ENCODE measurements at regions not wholly inside any gene's neighbourhood (a gene's known extent, or its start where the extent isn't known, plus 50 kb on each side); places are given as distances from the start of the nearest gene placed in this dataset.

DNA sequence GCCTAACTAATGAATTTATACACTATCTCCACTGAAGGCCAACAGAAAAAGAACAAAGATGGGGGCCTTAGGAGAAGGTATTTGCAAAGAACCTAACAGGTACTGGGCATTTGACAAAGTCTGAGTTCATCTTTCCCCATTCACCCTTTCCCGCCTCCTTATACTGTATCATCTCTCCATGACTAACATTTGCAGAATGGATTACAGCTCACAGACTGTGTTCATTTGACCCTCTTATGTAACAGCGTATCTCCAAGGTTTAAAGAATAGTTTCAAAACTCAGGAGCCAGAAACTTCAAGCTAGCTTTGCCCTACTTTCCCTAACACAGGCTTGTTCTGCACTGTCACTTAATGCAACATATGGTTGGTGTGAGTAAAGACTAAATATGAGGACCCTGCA is 238.7 kb upstream of the CELF2 start:
- TF ChIP-seq, protein P1, sequence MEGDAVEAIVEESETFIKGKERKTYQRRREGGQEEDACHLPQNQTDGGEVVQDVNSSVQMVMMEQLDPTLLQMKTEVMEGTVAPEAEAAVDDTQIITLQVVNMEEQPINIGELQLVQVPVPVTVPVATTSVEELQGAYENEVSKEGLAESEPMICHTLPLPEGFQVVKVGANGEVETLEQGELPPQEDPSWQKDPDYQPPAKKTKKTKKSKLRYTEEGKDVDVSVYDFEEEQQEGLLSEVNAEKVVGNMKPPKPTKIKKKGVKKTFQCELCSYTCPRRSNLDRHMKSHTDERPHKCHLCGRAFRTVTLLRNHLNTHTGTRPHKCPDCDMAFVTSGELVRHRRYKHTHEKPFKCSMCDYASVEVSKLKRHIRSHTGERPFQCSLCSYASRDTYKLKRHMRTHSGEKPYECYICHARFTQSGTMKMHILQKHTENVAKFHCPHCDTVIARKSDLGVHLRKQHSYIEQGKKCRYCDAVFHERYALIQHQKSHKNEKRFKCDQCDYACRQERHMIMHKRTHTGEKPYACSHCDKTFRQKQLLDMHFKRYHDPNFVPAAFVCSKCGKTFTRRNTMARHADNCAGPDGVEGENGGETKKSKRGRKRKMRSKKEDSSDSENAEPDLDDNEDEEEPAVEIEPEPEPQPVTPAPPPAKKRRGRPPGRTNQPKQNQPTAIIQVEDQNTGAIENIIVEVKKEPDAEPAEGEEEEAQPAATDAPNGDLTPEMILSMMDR (conservative IDR thresholded peaks at IDR 0.05 in 1 of 2, IDR thresholded peaks at IDR 0.05 in 1 of 2; ENCODE audit: extremely low read depth in 1 of 2, insufficient read depth in 1 of 2, low read depth in 1 of 2, low read length in 2 of 2), result no peak
- TF ChIP-seq EZH2 (IDR thresholded peaks at IDR 0.05; ENCODE audit: borderline replicate concordance, low read length), result no peak

Measured in mammary epithelial cell (primary cell).